ENCODE measurements at regions not wholly inside any gene's neighbourhood (a gene's known extent, or its start where the extent isn't known, plus 50 kb on each side); places are given as distances from the start of the nearest gene placed in this dataset.

- Histone ChIP-seq H3K23ac (ENCODE audit: insufficient read length, low read depth, low read length) (no peak overlapping the region), H2BK5ac (ENCODE audit: insufficient read length, low read length) (no peak overlapping the region), H4K8ac (replicated peaks; ENCODE audit: insufficient read length, low read depth, low read length) (no peak overlapping the region), H2AFZ (ENCODE audit: low read length) (no peak overlapping the region), H3K27me3 (ENCODE audit: insufficient read depth, low read length) (no peaks in the 10 kb centered on the region), H3K79me2 (ENCODE audit: insufficient read depth, low read length) (no peaks in the 10 kb centered on the region), H3K18ac (ENCODE audit: insufficient read length, low read depth, low read length) (no peak overlapping the region), H4K20me1 (ENCODE audit: control insufficient read depth, insufficient read depth, insufficient read length) (no peaks in the 10 kb centered on the region), H3K23me2 (ENCODE audit: insufficient read length, low read depth, low read length, poor library complexity, severe bottlenecking) (no peaks in the 10 kb centered on the region), H4K5ac (ENCODE audit: insufficient read length, low read depth, low read length) (no peak overlapping the region), H3K14ac (ENCODE audit: insufficient read depth, low read length) (no peak overlapping the region), H3K4ac (ENCODE audit: low read depth, low read length) (no peak overlapping the region), H3T11ph (ENCODE audit: low read length) (no peak overlapping the region), H2BK120ac (ENCODE audit: low read depth, low read length, poor library complexity, severe bottlenecking) (no peak overlapping the region), H3K79me1 (ENCODE audit: insufficient read depth, low read depth, low read length, poor library complexity, severe bottlenecking) (no peaks in the 10 kb centered on the region), H3K4me2 (ENCODE audit: insufficient read depth, insufficient read length, low read length) (no peak overlapping the region), H3K27ac (ENCODE audit: insufficient read length, low read depth, low read length) (no peak overlapping the region), H2AK5ac (ENCODE audit: insufficient read length, low read length) (no peak overlapping the region), H2BK20ac (ENCODE audit: low read depth, low read length, poor library complexity, severe bottlenecking) (no peak overlapping the region), H4K91ac (ENCODE audit: insufficient read length, low read depth, low read length) (no peak overlapping the region), H2BK15ac (ENCODE audit: low read depth, low read length) (no peak overlapping the region), H3K56ac (ENCODE audit: insufficient read length, low read depth, low read length) (no peak overlapping the region), H3K4me1 (ENCODE audit: insufficient read depth, low read length) (no peaks in the 10 kb centered on the region), H2BK12ac (ENCODE audit: insufficient read length, low read depth, low read length) (no peak overlapping the region), H3K9me3 (ENCODE audit: control insufficient read depth, low read depth, low read length) (no peaks in the 10 kb centered on the region), H3K9ac (ENCODE audit: extremely low read depth, insufficient read length, low read length) (no peak overlapping the region)
- Mint-ChIP-seq H3K27ac (no peak overlapping the region), H3K4me3 (no peak overlapping the region), H3K9me3 (peaks cover 3 to 5% of the 10 kb centered on the region in 2 experiments; a peak in 3 of 5 replicates), H3K4me1 (no peaks in the 10 kb centered on the region), H3K36me3 (ENCODE audit: insufficient read depth in 1 of 3, low read depth in 3 of 3) (no peaks in the 10 kb centered on the region), H3K27me3 (ENCODE audit: low read depth) (0 out of 2 replicates have a peak, but pooled peaks cover 2% of the 10 kb centered on the region)
- TF ChIP-seq, protein P1, sequence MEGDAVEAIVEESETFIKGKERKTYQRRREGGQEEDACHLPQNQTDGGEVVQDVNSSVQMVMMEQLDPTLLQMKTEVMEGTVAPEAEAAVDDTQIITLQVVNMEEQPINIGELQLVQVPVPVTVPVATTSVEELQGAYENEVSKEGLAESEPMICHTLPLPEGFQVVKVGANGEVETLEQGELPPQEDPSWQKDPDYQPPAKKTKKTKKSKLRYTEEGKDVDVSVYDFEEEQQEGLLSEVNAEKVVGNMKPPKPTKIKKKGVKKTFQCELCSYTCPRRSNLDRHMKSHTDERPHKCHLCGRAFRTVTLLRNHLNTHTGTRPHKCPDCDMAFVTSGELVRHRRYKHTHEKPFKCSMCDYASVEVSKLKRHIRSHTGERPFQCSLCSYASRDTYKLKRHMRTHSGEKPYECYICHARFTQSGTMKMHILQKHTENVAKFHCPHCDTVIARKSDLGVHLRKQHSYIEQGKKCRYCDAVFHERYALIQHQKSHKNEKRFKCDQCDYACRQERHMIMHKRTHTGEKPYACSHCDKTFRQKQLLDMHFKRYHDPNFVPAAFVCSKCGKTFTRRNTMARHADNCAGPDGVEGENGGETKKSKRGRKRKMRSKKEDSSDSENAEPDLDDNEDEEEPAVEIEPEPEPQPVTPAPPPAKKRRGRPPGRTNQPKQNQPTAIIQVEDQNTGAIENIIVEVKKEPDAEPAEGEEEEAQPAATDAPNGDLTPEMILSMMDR (conservative IDR thresholded peaks at IDR 0.05), result no peak
- WGBS (ENCODE audit: extremely low coverage, insufficient read length, low lambda C conversion rate), result no CpG with 5 or more reads among the region's 1 CpG
- DNase-seq, result no peak
Observed at GRCh38 chr4:77453911-77454310, 151.7 kb upstream of the CXCL13 start.
